ENCODE measurements at regions not wholly inside any gene's neighbourhood (a gene's known extent, or its start where the extent isn't known, plus 50 kb on each side); places are given as distances from the start of the nearest gene placed in this dataset.

DNA sequence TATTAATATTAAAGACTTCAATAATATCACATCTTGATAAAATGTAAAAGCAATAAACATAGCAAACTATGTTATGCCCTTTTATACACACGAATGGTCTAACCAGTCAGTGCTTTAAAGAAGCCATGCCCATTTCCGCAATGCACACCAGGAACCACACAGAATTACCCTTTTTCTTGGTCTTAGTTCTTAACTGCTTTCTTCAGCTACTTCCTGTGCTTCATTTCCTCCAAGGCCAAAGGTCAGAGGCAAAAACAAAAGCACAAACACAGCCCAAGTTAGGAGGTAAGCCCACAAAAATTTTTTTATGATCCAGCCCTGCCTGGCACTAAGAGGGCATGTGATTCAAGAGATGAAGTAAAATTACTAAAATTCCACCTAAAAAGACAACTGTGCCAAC, 267.2 kb downstream of the FBXO15 start:
- TF ChIP-seq, protein P1, sequence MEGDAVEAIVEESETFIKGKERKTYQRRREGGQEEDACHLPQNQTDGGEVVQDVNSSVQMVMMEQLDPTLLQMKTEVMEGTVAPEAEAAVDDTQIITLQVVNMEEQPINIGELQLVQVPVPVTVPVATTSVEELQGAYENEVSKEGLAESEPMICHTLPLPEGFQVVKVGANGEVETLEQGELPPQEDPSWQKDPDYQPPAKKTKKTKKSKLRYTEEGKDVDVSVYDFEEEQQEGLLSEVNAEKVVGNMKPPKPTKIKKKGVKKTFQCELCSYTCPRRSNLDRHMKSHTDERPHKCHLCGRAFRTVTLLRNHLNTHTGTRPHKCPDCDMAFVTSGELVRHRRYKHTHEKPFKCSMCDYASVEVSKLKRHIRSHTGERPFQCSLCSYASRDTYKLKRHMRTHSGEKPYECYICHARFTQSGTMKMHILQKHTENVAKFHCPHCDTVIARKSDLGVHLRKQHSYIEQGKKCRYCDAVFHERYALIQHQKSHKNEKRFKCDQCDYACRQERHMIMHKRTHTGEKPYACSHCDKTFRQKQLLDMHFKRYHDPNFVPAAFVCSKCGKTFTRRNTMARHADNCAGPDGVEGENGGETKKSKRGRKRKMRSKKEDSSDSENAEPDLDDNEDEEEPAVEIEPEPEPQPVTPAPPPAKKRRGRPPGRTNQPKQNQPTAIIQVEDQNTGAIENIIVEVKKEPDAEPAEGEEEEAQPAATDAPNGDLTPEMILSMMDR (conservative IDR thresholded peaks at IDR 0.05): no peak
- TF ChIP-seq ZFX (IDR thresholded peaks at IDR 0.05): no peak

Data from C4-2B (cell line).